ENCODE measurements at regions not wholly inside any gene's neighbourhood (a gene's known extent, or its start where the extent isn't known, plus 50 kb on each side); places are given as distances from the start of the nearest gene placed in this dataset.

DNA sequence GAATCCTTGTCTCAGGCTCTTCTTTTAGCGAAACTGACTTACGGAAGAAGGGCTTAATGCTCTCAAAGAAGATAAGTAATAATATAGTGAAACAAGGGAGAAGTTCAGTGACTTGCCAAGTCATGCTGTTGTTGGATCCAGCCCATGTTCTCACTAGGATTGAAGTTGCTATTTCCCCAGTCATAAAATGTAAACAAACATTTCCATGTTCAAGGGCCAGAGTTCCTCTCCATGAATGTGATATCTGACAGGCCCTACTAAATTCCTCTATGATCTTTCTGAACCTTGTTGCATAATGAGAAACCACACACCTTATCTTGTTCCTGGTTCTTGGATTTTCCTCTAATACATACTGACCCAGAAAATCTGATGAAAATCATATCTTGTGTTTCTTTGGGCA lies 876.5 kb upstream of the B3GALT2 start:
- TF ChIP-seq, protein P1, sequence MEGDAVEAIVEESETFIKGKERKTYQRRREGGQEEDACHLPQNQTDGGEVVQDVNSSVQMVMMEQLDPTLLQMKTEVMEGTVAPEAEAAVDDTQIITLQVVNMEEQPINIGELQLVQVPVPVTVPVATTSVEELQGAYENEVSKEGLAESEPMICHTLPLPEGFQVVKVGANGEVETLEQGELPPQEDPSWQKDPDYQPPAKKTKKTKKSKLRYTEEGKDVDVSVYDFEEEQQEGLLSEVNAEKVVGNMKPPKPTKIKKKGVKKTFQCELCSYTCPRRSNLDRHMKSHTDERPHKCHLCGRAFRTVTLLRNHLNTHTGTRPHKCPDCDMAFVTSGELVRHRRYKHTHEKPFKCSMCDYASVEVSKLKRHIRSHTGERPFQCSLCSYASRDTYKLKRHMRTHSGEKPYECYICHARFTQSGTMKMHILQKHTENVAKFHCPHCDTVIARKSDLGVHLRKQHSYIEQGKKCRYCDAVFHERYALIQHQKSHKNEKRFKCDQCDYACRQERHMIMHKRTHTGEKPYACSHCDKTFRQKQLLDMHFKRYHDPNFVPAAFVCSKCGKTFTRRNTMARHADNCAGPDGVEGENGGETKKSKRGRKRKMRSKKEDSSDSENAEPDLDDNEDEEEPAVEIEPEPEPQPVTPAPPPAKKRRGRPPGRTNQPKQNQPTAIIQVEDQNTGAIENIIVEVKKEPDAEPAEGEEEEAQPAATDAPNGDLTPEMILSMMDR (IDR thresholded peaks at IDR 0.05; ENCODE audit: poor library complexity) = no peak
- no peak for TF ChIP-seq EZH2phosphoT487 (IDR thresholded peaks at IDR 0.05; ENCODE audit: low read depth, severe bottlenecking, unreplicated experiment)
